GM21825 (cell line): ENCODE measurements at regions not wholly inside any gene's neighbourhood (a gene's known extent, or its start where the extent isn't known, plus 50 kb on each side); places are given as distances from the start of the nearest gene placed in this dataset.

ENCODE experiments used
- ATAC-seq: cut with Tn5 transposase; IDR thresholded peaks from one replicate; pipeline ENCODE4 v1.9.1; 2021; ENCODE audit warnings: mild to moderate bottlenecking, moderate library complexity; ENCODE audit not compliant: unreplicated experiment

DNA sequence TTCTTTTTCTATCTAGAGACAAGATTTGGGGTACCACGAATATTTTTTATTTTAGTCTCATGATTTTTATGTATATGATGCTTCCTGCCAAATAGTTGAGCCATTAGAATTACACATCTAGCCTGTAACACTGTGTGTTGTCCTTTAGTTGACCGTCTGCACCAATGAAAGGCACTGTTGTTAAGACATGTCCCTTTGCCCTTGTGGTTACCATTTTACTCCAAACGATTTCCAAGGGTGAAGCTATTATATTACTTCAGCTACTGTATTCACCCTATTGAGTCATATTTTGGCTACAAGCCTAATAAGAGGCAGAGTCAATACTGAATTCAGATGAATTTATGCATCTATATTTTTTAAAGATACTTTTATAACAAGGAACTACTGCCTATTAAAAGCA is 207.6 kb downstream of the CETN3 start:
- no peak for ATAC-seq

DNA sequence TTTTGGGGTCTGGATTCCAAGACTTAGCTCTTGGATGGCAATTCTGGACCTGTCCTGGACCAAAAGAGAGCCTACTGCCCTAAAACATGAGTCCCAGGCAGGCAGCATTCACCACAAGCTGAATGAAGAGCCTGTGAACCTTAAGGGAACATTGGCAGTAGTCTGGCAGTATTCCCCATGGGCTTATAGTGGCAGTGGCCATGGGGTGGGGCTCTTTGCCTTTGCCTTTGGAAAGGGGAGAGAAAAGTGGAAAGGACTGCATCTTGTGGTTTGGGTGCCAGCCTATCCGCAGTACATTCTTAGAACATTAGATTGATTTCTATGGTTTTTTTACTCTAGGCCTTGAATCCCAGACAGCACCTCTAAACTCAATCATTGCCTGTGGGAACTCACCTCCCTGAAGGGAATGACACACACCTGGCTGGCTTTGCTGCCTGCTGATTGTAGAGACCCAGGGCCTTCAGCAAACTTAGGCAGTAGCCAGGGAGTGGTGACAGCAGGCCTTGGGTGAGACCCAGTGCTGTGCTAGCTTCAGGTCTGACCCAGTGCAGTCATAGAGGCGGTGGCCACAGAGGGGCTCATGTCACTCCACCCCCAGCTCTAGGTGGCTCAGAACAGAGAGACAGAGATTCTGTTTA is 216.3 kb downstream of the CETN3 start:
- ATAC-seq, result no peak

DNA sequence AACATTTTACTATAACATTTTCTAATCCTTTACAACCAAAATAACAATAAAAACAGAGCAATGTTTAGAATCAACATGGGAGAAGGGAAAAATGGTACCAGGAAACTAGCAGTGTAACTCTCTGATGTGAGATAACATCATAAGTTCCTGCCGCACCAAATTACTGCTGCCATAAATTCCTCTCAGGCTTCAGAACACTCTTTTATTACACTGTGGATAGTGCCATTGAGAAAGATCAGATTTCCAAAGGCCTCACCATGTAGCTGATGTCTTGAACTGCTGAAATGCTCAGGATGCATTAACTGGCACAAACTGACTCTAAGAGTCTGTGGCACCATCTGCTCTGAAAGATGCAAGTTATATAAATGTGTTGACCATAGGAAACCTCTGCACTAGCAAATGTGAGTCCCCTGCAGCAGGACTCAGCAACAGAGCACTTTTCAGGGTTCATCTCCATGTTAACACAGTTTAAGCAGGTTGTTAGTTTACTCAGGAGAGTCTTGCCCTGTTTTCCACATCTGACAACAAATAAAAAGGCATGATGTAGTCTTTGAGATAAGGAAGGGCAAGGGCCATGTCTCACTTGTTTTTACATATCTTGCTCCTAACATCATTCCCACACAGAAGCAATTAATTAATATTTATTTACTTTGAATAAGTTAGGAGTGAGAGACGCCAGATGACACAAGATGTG is 218.1 kb downstream of the CETN3 start:
- ATAC-seq, result no peak

DNA sequence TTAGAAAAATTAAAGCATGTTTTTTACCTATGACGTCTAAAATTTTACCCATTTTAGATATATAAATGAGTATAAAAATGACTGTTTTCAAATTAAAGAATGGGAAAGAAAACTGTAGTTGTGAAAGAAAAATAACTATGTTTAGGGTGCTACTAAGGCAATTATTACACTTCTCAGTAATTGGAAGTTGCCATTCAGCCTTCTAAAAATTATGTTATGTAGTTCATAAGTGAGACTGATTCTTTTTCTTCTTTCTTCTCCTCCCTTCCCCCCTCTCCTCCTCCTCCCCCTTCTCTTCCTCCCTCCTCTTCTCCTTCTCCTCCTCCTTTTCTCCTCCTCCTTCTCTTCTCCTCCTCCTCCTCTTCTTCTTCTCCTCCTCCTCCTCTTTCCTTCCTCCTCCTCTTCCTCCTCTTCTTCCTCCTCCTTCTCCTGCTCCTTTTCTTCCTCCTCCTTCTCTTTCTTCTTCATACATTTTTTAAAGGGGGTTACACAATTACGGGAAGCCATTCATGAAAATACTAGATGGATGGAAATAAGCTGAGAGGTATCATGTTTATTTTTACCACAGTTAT is 223.6 kb downstream of the CETN3 start:
- no peak for ATAC-seq

DNA sequence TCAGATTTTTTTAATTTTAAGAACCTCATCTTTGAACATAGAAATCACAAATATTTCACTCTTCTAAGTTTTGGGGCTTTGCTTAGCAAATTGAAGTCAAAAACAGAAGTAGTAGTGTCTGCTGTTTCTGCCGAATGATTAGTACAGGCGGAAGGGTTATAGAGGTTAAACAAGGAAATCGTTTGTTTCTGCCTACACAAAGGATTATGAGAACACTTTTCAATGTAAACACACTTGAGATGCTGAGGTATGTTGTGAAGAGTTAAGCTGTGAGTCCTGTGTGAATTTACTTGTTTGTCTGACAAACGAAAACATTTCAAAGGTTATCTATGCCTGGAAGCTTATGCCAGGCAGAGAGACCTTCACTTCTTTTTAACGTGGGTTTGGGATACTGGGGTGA is 224.8 kb downstream of the CETN3 start:
- no peak for ATAC-seq

DNA sequence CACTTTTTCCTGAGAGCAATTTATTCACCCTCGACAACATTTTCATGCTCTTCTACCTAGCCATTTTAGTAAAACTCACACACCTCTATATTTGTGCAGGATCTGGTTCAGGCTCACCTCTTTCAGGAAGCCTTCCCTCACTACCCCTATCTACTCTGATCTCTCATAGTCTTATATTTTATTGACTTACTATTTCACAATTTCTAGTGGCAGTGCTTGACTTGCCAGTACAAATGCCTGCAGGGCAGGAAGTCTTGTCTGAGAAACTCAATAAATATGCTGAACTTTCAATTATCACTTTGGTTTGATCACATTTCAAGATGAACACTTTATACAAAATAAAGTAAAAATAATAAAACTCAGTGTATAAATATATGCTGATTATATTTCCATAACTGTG is 226.8 kb downstream of the CETN3 start:
- ATAC-seq, result no peak

DNA sequence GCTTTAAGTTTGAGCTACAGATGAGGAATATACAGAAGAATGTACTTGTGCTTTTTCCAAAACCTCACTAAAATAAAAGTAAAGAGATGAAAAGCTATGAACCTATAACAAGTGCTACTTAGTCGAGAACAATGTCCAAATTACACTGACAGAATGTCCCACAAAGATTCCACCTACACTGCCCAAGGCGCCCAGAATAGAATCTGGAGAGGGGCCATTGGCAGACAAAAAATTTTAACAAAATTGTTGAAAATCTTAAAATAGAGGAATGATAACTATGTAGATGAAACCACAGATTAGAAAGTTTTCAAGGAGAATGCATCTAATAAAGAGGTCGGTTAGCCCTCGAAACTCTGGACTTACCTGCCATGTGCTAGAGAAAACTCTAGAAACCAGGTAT is 235.3 kb downstream of the CETN3 start:
- no peak for ATAC-seq

DNA sequence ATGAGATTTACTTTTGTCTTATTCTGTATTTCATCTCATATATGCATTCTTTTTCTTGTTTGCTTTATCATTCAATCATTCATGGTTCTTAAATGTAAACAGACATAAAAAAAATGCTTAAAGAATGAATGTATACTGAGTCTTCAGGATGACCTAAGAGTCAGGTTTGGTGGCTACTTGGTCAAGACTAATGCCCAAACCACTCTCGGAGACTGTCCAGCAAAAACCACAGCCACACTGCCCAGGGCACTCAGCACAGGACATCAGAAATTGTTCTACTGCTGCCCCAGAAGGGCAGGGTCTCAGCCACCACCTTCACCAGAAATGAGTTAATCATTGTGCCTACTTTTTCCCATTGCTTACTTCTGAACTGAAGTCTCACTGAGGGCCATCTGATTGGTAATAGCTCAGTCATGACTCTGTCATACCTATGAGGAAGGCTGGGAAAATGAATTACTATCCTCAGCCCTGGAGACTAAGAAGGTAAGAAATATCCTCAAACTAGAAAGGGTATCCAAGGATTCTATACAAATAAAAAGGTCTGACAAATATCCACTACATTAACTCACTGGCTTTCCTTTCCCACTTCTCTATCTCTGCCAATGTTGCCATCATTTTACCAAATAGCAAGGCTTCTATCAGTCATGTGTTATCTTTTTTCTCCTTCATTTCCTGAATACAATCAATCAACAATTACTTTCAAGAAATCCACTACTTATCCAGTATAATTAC is 236.1 kb downstream of the CETN3 start:
- ATAC-seq, result no peak

DNA sequence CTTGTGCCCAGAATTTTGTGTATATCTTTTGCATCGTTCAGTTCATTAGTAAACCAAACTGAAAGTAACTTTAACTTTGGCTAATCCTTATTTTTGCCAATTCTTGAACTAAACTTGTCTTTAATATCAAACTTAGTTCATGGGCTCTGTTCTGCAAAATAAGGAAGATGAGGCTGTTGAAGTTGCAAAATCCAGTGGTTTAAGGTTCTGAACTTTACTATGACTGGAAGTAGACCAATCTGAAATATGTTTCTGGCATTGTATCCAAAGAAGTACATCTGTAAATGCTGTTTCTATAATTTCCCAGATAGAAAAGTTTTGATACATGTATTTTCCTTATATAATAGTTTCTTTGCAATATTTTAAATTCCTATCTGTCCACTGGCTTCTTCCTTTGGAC is 238.1 kb downstream of the CETN3 start:
- ATAC-seq, result no peak

DNA sequence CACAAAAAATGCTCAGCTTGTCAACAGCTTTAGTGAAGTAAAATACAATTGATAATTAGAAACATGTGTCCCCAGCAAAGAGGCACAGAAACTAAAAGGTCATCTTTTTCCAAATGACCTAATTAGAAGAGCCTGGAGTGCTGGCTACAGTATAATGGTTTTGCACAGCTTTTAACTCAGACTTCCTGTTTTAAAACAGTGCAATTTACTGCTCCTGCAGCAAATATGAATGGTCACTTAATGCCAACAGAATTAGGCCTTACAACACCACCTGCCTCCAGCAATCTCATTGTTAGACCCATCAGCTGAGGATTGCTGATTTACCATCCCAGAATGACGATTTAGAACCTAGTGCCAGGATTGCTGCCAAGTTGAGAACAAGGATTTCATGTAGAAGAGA is 239.3 kb downstream of the CETN3 start:
- ATAC-seq, result no peak

DNA sequence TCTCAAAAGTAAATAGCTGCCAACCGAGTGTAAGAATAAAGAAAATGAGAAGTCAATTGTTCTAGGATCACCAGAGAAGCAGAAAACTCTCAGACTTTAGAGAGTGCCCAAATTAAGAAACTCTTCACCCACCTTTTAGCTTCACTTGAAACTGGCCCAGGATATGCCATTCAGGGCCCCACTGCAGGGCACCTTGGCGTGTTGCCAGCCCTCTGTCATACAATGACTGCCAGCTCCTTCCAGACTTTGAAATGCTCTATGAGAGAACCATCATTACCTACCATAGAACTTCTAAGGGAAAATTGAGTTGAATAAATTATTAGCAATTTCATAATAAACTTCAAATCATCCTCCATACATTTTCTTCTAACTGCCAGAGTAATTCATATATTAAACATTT is 240.5 kb downstream of the CETN3 start:
- ATAC-seq, result no peak

DNA sequence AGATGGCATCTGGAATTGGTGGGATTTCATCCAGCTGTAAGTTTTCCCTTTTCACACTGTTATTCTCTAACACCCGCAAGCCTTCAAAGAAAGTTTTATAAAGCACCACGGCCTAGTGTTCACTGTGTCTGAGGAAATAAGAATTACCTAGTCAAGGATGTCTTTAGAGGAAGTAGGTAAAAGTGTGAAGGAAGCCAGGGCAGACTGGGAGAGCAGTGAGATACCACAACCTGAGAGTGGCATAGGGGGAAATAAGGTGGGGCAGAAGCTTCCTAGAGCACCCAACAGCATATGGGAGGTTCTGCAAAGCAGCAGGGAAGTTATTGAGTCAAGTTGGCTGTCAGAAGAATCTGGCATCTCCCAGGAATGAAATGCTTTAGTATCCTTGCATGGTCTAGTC is 241.2 kb downstream of the CETN3 start:
- no peak for ATAC-seq

DNA sequence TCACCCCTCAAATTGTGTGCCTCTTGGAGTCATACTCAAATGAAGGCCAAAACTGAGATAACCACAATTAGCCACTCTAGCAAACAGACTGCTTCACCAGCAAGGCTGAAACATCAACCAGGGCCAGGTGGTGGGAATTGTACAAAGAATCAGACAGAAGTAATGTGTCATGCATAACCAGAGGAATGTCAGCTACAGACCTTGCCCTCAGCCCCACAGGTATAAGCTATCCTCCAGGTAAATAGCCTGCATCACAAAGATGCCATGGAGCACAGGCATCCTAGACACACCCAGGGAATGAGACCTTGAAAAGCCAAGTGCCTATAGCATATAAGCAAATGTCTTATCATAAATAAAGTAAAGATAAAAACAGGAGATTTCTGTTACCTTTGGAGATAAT is 242.7 kb downstream of the CETN3 start:
- no peak for ATAC-seq

DNA sequence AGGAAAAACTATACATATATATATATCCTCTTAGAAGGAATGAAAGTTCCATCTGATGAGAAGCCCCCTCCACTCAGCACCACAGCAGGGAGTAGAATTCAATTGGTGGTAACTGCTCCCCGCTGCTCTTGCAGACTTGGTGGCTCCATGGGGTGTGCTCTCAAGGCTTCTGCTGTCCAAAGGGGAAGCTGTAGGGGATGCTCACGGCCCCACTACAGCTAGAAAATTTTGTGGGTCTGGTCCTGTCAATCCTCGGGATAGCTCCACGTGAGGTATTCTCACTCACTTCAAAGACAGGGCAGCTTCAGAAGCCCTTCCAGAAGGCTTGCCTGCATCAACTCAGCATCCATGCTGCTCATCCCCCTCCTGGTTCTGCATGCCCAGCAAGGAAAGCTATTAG is 247.2 kb downstream of the CETN3 start:
- no peak for ATAC-seq

DNA sequence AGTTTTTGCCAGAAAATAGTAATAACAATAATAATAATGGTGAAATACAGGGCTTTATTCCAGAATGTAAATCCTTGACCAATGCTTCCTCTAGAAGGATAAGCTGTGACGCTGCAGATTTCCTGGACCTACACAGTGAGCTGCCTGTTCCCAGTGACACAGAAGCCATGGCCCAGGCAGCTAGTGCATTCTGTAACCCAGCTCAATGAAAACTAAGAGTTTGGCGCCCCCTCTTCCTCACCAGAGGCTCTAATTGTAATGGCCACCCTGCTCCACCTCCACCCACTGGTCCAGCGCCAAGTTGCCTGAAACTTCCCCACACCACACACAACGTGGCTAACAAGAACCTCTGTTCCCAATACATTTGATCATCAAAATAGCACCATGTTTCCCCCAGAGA is 248.1 kb downstream of the CETN3 start:
- peak; percentile 55 for ATAC-seq

DNA sequence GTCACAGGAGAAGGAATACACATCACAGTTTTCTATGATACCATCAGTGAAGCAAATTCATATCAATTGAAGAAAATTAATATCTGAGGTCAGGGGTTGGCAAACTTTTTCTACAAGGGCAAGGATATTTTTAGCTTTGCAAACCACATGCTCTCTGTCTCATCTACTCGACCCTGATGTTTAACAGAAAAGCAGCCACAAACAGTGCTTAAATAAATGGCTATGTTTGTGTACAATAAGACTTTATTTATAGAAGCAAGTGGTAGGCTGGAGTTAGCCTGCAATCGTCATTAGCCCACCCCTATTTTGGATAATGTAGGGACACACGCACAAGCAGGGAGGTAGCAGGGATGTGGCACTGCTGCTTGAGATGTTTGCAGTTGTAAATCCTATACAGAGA is 251.4 kb downstream of the CETN3 start:
- no peak for ATAC-seq

DNA sequence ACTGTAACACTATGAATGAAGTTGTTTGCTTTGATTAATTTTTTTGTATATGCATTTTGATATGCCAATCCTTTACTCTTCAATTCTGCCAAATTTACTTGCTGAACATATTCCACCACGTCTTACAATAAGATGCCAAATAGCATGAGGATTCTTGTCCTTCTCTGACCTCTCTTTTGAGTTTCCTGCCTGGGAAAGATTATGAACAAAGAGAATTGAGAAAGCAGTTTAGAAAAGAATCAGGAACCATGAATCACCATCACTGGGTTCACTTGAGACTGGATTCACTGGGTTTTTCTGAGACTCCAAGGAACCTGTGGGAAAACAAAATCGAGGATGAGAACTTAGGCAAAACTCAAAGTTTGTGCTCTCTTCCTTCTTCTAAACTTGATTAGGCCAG is 256.5 kb downstream of the CETN3 start:
- ATAC-seq, result no peak

DNA sequence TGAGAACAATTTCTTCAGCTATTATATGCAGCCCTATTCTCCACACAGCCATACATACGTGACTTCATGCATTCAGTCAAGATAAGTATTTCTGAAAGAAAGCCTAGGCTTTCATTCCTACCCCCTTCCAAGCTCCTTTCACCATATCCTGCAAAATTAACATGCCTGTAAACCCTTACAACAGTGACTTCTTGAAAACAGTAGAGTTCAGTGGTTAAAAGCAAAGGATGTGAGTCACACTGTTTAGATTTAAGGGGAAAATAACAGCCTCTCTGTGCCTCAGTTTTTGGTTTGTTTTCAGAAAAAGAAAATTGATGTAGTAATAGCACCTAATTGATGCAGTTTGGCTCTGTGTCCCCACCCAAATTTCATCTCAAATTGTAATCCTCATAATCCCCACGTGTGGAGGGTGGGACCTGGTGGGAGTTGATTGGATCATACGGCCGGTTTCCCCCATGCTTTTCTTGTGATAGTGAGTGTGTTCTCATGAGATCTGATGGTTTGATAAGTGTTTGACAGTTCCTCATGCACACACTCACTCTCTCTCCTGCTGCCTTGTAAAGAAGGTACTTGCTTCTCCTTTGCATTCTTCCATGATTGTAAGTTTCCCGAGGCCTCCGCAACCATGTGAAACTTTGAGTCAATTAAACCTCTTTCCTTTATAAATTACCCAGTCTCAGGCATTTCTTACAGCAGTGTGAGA is 264.8 kb downstream of the CETN3 start:
- no peak for ATAC-seq

DNA sequence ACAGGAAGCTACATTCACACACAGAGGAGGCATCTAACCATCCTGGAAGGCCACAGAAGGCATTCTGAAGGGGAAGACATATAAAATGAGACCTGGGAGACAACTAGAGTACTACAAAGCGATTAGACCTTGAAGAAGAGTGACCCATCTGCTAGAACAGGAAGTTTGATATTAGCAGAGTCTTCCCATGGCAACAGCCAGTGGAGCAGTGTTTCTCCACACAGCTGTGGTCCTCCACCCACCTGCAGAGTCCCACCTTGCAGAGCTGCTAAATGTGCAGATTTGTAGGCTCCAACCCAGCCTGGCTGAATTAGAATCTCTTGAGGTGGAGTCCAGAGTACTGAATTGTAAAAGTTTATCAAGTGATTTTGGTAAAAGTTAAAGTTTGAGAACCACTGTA is 267.0 kb downstream of the CETN3 start:
- no peak for ATAC-seq

DNA sequence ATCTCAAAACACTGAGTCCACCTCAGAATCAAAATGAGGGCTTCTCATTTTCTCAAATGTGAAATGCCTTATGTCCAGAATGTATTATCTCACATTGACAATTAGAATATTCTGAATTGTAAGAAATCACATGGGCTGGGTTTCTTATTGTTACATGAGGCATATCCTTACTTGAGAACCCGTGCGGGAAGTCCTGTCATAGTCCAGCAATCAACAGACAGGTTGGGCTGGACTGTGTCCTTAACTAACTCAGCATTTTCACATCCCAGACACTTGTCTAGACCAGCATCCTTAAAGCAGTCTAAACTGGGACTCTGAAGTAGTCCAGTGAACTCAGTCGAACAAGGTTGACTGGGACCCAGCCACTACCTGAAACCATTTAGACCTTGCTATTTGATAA is 267.6 kb downstream of the CETN3 start:
- ATAC-seq, result no peak

DNA sequence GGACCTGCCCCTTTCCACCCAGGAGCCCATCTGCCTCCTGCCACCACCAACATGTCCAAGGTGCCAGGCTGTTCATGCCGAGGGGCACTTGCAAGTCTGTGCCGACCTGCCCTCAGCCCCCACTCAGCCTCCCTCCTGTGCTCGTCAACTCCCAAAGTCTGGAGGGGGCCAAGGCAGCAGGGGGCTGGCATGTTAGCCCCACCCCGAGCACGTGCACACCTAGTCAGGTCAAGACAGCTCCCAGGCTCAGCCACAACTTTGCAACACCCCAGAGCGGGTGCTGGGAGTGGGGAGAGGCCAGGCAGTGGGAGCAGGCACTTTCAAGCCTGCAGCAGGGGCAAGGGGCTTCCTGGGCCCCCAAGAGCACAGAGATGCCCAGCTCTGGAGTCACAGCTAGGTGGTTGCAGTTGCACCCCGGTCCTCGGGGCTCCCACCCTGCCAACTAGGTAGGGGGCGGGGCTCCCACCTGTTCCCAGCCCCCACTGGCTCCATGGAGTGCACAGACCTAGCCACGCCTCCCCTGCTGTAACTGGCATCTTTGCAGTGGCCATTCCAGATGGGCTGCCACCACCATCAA is 272.5 kb downstream of the CETN3 start:
- ATAC-seq, result no peak
